Parathyroid adenoma (tissue), 2 donors: ENCODE measurements at regions not wholly inside any gene's neighbourhood (a gene's known extent, or its start where the extent isn't known, plus 50 kb on each side); places are given as distances from the start of the nearest gene placed in this dataset.

Source experiments
- H2AFZ ChIP-seq: fragments of 300-600 bp; sonication (generic); one replicate; pipeline ENCODE4 v1.7.0; 2017; ENCODE audit warnings: antibody characterized with exemption, mild to moderate bottlenecking
- H3K27ac ChIP-seq: fragments of 300-600 bp; sonication (generic); one replicate; pipeline ENCODE4 v1.7.0; 2017
- H3K27me3 ChIP-seq: fragments of 300-600 bp; sonication (generic); one replicate; pipeline ENCODE4 v1.7.0; 2017; ENCODE audit warnings: low read length; ENCODE audit not compliant: control insufficient read depth, insufficient read depth
- H3K36me3 ChIP-seq: fragments of 300-600 bp; sonication (generic); one replicate; pipeline ENCODE4 v1.7.0; 2017; ENCODE audit warnings: low read length; ENCODE audit not compliant: control insufficient read depth, insufficient read depth
- H3K4me1 ChIP-seq: fragments of 300-600 bp; sonication (generic); one replicate; pipeline ENCODE4 v1.7.0; 2017; ENCODE audit warnings: control low read depth
- H3K4me2 ChIP-seq: fragments of 300-600 bp; sonication (generic); one replicate; pipeline ENCODE4 v1.7.0; 2017; ENCODE audit warnings: low read length
- H3K4me3 ChIP-seq: fragments of 300-600 bp; sonication (generic); one replicate; pipeline ENCODE4 v1.7.0; 2017; ENCODE audit warnings: low read depth, low read length
- H3K79me2 ChIP-seq: fragments of 300-600 bp; sonication (generic); one replicate; pipeline ENCODE4 v1.7.0; 2017; ENCODE audit warnings: control low read depth
- H3K9ac ChIP-seq: fragments of 300-600 bp; sonication (generic); one replicate; pipeline ENCODE4 v1.7.0; 2017; ENCODE audit warnings: mild to moderate bottlenecking
- H3K9me3 ChIP-seq: fragments of 300-600 bp; sonication (generic); one replicate; pipeline ENCODE4 v1.7.0; 2017; ENCODE audit warnings: low read length; ENCODE audit not compliant: control insufficient read depth
- CTCF ChIP-seq: fragments of 300-600 bp; sonication (generic); IDR thresholded peaks from one replicate; pipeline ENCODE4 v1.7.0; 2017; ENCODE audit warnings: antibody characterized with exemption, mild to moderate bottlenecking
- donor health status: primary hyperparathyroidism.

DNA sequence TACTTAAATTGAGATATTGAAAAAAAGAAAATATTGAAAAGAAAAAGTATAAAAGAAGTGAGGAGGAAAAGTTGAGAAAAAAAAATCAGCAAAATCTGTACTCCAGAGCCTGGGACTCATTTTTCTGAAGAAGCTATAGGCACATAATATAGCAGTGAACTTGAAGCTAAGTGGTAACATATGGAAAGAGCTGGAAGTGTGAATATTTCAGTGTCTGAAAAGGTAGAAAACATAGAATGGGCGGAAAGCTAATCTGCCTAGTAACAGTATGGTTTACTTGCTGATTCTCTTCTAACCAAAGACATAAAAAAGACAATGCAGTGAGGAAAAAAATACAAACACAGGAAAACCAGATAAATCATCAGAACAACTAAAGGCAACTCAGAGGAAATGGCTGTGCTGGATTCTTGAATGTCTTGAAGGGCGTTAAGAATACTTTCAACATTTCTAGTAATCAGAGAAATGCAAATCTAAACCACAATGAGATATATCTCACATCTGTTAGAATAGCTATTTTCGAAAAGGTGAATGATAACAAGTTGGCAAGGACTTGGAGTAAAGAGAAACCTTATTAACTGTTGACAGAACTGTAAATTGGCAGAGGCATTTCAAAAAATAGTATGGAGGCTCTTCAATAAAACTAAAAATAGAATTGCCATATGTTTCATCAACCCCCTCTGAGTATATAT lies 784.6 kb downstream of the LRFN5 start:
- TF ChIP-seq CTCF: no peak
- H3K27me3 ChIP-seq: no peaks in the 10 kb centered on the region
- H3K79me2 ChIP-seq: no peaks in the 10 kb centered on the region
- no peaks in the 10 kb centered on the region for H3K9me3 ChIP-seq
- no peak overlapping the region for H2AFZ ChIP-seq
- no peaks in the 10 kb centered on the region for H3K4me1 ChIP-seq
- H3K27ac ChIP-seq: no peak overlapping the region
- no peak overlapping the region for H3K9ac ChIP-seq
- no peak overlapping the region for H3K4me2 ChIP-seq
- H3K36me3 ChIP-seq: no peaks in the 10 kb centered on the region
- H3K4me3 ChIP-seq: no peak overlapping the region

DNA sequence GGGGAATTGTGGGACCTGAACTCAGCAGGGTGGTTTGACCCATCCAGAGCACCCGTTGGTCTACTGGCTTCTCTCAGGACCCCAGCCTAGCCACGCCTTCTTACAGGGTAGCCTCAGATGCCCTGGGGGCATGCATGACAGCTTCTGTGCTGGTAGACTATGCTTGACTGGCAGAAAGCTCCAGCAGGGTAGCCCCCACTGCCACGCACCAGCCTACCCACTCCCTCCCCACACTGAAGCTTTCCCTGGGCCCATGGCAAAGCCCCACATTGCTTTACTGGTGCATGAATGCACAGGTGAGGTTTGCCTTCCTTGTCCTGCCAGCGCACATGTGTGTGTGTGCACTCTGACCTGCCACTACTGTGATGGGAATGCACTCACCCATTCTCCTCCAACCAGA lies 772.2 kb downstream of the LRFN5 start:
- Histone ChIP-seq H3K27me3 (no peaks in the 10 kb centered on the region), H3K79me2 (no peaks in the 10 kb centered on the region), H3K36me3 (no peaks in the 10 kb centered on the region), H3K4me2 (no peak overlapping the region), H3K27ac (no peak overlapping the region), H3K4me1 (no peaks in the 10 kb centered on the region), H2AFZ (no peak overlapping the region), H3K4me3 (no peak overlapping the region), H3K9me3 (no peaks in the 10 kb centered on the region), H3K9ac (no peak overlapping the region)
- TF ChIP-seq CTCF: no peak

DNA sequence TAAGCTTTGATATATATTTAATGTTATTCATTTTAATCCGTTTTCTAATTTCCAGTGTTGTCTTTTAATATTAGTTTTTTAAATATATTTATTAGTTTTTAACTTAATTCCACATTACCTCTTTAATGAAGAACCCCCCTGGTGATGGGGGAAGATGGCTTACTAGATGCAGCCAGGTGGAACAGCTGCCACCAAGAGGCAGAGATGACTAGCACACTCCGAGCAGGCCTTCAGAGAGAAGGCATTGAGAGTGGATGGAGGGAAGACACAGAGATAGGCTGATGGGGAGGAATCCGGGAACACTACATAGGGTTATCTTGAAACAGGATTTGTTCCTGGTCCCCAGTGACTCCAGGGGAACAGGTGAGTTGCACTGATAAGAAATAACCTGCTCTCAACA lies 771.6 kb downstream of the LRFN5 start:
- no peaks in the 10 kb centered on the region for H3K79me2 ChIP-seq
- no peak overlapping the region for H3K9ac ChIP-seq
- no peaks in the 10 kb centered on the region for H3K36me3 ChIP-seq
- no peak overlapping the region for H3K4me3 ChIP-seq
- H3K27ac ChIP-seq: no peak overlapping the region
- H3K4me1 ChIP-seq: no peaks in the 10 kb centered on the region
- no peak for TF ChIP-seq CTCF
- H3K9me3 ChIP-seq: no peaks in the 10 kb centered on the region
- no peak overlapping the region for H3K4me2 ChIP-seq
- H2AFZ ChIP-seq: no peak overlapping the region
- H3K27me3 ChIP-seq: no peaks in the 10 kb centered on the region

GRCh38 chr14:42374332-42374731 lies 767.7 kb downstream of the LRFN5 start:
- no peak overlapping the region for H3K9ac ChIP-seq
- no peaks in the 10 kb centered on the region for H3K36me3 ChIP-seq
- no peaks in the 10 kb centered on the region for H3K79me2 ChIP-seq
- no peaks in the 10 kb centered on the region for H3K4me1 ChIP-seq
- H3K27me3 ChIP-seq: no peaks in the 10 kb centered on the region
- H3K9me3 ChIP-seq: no peaks in the 10 kb centered on the region
- no peak for TF ChIP-seq CTCF
- no peak overlapping the region for H3K4me3 ChIP-seq
- no peak overlapping the region for H3K27ac ChIP-seq
- no peak overlapping the region for H2AFZ ChIP-seq
- no peak overlapping the region for H3K4me2 ChIP-seq

DNA sequence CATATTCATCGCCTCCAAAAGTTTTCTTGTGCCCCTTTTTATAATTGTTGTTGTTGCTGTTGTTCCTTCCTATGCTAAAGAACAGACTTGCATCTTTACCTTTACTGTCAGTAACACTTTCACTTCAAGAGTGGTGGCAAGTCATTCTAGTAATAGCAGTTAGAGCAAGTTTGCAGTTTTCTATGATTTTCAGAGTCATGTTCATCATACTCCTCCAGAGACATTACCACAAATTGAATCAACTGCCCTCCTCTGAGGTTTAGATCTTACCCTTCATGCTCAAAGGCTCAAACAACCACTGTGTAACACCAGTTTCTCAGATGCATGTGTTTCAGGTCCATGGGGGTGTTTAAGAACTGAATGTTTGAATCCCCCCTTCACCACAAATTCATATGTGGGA lies 763.4 kb downstream of the LRFN5 start:
- H3K4me3 ChIP-seq: no peak overlapping the region
- H3K9ac ChIP-seq: no peak overlapping the region
- H3K4me2 ChIP-seq: no peak overlapping the region
- H3K27me3 ChIP-seq: no peaks in the 10 kb centered on the region
- TF ChIP-seq CTCF: no peak
- no peaks in the 10 kb centered on the region for H3K36me3 ChIP-seq
- H3K27ac ChIP-seq: no peak overlapping the region
- no peaks in the 10 kb centered on the region for H3K4me1 ChIP-seq
- H3K79me2 ChIP-seq: no peaks in the 10 kb centered on the region
- no peak overlapping the region for H2AFZ ChIP-seq
- H3K9me3 ChIP-seq: no peaks in the 10 kb centered on the region
